Peyer's patch (tissue), 4 donors: ENCODE measurements at regions not wholly inside any gene's neighbourhood (a gene's known extent, or its start where the extent isn't known, plus 50 kb on each side); places are given as distances from the start of the nearest gene placed in this dataset.

Source experiments
- CTCF ChIP-seq, 6 experiments: fragments of 450-650 bp in 4 of 6; fragments of 200-600 bp in 2 of 6; sonication (generic) in 1 of 6; IDR thresholded peaks; one replicate each; pipeline ENCODE4 v1.5.1; 2017 to 2019; ENCODE audit warnings: antibody characterized with exemption in 6 of 6, mild to moderate bottlenecking in 3 of 6, moderate library complexity in 1 of 6
- POLR2A ChIP-seq, 2 donors: fragments of 450-650 bp; IDR thresholded peaks; one replicate each; pipeline ENCODE4 v1.5.1; 2017; ENCODE audit warnings: antibody characterized with exemption in 2 of 2, mild to moderate bottlenecking in 2 of 2, moderate library complexity in 2 of 2

- TF ChIP-seq CTCF (IDR thresholded peaks at IDR 0.05) (peak in 4 of 6 experiments; percentile 56 to 69 (median 62)), POLR2A (IDR thresholded peaks at IDR 0.05) (no peak)
These were observed 66.9 kb upstream of the PRR23C start for GRCh38 chr3:139111392-139112229.
